ENCODE measurements at regions not wholly inside any gene's neighbourhood (a gene's known extent, or its start where the extent isn't known, plus 50 kb on each side); places are given as distances from the start of the nearest gene placed in this dataset.
"Not testable (repeated sequence)": the region's sequence is repeated elsewhere in the genome, so short reads cannot be mapped to it uniquely, and the experiment has no call there.

DNA sequence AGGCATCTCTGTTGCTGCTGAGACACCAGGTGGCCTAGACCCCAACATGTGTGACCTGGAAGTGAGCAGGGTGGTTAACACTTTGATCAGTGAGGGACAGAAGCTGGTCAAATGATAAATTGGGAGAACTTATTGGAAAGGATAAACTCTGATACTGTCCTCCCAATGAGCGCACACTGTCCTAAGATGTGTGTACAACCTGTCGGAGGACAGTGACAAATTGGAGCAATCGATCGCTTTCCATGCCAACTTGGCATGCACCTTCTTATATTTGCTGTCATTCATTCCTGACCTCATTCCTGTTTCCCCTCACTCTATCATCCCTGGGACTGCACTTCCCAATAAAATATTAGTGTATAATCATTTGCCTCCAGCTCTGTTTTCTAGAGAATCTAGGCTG, 198.7 kb upstream of the PROK2 start:
- Histone ChIP-seq H3K4me1 (ENCODE audit: control insufficient read depth in 1 of 2, insufficient read depth in 2 of 2, low read length in 2 of 2) (peaks cover 20 to 23% of the 10 kb centered on the region in 2 donors), H3K79me2 (ENCODE audit: insufficient read depth, low read length) (no peaks in the 10 kb centered on the region), H3K27me3 (ENCODE audit: control insufficient read depth in 2 of 2, insufficient read depth in 2 of 2, low read length in 2 of 2) (peaks cover 0 to 3% of the 10 kb centered on the region in 2 donors), H4K20me1 (ENCODE audit: insufficient read depth, low read length) (no peaks in the 10 kb centered on the region), H3K27ac (ENCODE audit: low read depth in 1 of 2, low read length in 2 of 2) (no peak overlapping the region), H3K4me3 (replicated peaks in 1 of 3; ENCODE audit: low read depth in 2 of 3, low read length in 3 of 3) (no peak overlapping the region), H3K4me2 (replicated peaks; ENCODE audit: extremely low read depth, low read length, poor library complexity, severe bottlenecking) (no peak overlapping the region), H2AFZ (ENCODE audit: insufficient read depth, low read depth, low read length, poor library complexity, severe bottlenecking) (no peak overlapping the region), H3K9me3 (replicated peaks in 1 of 2; ENCODE audit: control insufficient read depth in 1 of 2, insufficient read depth in 1 of 2, low read length in 2 of 2) (no peaks in the 10 kb centered on the region), H3K9ac (ENCODE audit: insufficient read depth, low read length, poor library complexity, severe bottlenecking) (no peak overlapping the region), H3K36me3 (replicated peaks in 1 of 2; ENCODE audit: control insufficient read depth in 1 of 2, insufficient read depth in 2 of 2, low read length in 2 of 2) (no peaks in the 10 kb centered on the region)
- intact Hi-C loops (cut with micrococcal nuclease), result loop anchor here in 1 of 2 donors (5.0 kb wide), 1 partner anchor 49 kb away; no protein-coding TSS in a partner anchor
- TF ChIP-seq, protein P1, sequence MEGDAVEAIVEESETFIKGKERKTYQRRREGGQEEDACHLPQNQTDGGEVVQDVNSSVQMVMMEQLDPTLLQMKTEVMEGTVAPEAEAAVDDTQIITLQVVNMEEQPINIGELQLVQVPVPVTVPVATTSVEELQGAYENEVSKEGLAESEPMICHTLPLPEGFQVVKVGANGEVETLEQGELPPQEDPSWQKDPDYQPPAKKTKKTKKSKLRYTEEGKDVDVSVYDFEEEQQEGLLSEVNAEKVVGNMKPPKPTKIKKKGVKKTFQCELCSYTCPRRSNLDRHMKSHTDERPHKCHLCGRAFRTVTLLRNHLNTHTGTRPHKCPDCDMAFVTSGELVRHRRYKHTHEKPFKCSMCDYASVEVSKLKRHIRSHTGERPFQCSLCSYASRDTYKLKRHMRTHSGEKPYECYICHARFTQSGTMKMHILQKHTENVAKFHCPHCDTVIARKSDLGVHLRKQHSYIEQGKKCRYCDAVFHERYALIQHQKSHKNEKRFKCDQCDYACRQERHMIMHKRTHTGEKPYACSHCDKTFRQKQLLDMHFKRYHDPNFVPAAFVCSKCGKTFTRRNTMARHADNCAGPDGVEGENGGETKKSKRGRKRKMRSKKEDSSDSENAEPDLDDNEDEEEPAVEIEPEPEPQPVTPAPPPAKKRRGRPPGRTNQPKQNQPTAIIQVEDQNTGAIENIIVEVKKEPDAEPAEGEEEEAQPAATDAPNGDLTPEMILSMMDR (IDR thresholded peaks at IDR 0.05), result no peak
- DNase-seq, result no peak
- Mint-ChIP-seq H3K27ac (peak overlapping the region; percentile 1 to 90 (median 64)), H3K9me3 (peaks cover 0 to 4% (median 0%) of the 10 kb centered on the region in 7 donors), H3K4me1 (peaks cover 47% of the 10 kb centered on the region), H3K36me3 (peaks cover 0 to 7% of the 10 kb centered on the region in 2 donors), H3K4me3 (no peak overlapping the region), H3K27me3 (ENCODE audit: low read depth in 3 of 3) (peaks cover 9 to 18% (median 11%) of the 10 kb centered on the region in 3 donors)
- WGBS (ENCODE audit: insufficient coverage), result no CpG with 5 or more reads among the region's 4 CpGs

DNA sequence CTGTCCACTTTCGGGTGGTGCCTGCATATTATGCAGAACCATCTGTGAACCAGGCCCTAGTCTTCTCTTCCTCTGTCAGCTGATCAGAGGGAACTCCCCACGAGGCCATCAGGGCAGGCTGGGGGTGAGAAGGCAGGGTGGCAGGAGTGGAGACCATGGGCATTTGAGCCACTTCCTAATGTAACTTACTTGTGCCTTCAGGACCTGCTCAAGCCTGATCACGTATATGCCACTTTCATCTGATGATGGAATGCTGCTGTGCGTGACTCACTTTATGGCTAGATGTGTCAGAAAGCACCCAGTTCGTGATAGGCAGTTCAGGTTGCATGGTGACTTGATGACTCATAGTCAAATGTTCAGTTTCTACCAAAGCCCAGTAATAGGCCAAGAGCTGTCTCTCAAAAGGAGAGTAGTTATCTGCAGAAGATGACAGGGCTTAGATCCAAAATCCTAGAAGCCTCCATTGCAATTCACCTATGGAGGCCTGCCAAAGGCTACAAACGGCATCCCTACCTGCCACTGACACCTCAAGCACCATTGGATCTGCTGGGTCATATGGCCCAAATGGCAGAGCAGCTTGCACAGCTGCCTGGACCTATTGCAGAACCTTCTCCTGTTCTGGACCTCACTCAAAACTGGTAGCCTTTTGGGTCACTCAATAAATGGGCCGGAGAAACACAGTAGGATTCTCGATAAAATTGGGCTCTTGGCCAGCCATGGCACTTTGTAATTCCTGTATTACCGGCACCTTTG, 197.7 kb upstream of the PROK2 start:
- not testable (repeated sequence) for H3K36me3 Mint-ChIP-seq; H3K36me3 ChIP-seq (replicated peaks in 1 of 2; ENCODE audit: control insufficient read depth in 1 of 2, insufficient read depth in 2 of 2, low read length in 2 of 2); H4K20me1 ChIP-seq (ENCODE audit: insufficient read depth, low read length); H3K9me3 ChIP-seq (replicated peaks in 1 of 2; ENCODE audit: control insufficient read depth in 1 of 2, insufficient read depth in 1 of 2, low read length in 2 of 2); H3K27me3 ChIP-seq (ENCODE audit: control insufficient read depth in 2 of 2, insufficient read depth in 2 of 2, low read length in 2 of 2); H2AFZ ChIP-seq (ENCODE audit: insufficient read depth, low read depth, low read length, poor library complexity, severe bottlenecking); H3K4me3 ChIP-seq (replicated peaks in 1 of 3; ENCODE audit: low read depth in 2 of 3, low read length in 3 of 3); H3K79me2 ChIP-seq (ENCODE audit: insufficient read depth, low read length); H3K4me2 ChIP-seq (replicated peaks; ENCODE audit: extremely low read depth, low read length, poor library complexity, severe bottlenecking); H3K9me3 Mint-ChIP-seq; H3K9ac ChIP-seq (ENCODE audit: insufficient read depth, low read length, poor library complexity, severe bottlenecking)
- H3K27ac Mint-ChIP-seq, result peak overlapping the region; percentile 68 to 93 (median 85)
- peak overlapping the region in 1 of 2 donors; percentile 33 for H3K4me3 Mint-ChIP-seq
- peak overlapping the region; percentile 36 to 52 for H3K27ac ChIP-seq (ENCODE audit: low read depth in 1 of 2, low read length in 2 of 2)
- peak; percentile 89 to 98 (median 90) for DNase-seq
- 68% methylated on average over 5 of the region's 9 CpGs for WGBS (ENCODE audit: insufficient coverage)
- peaks cover 37% of the 10 kb centered on the region for H3K4me1 Mint-ChIP-seq
- intact Hi-C loops (cut with micrococcal nuclease), result loop anchor here in 1 of 2 donors (5.0 kb wide), 1 partner anchor 50 kb away; no protein-coding TSS in a partner anchor
- H3K27me3 Mint-ChIP-seq (ENCODE audit: low read depth in 3 of 3), result peaks cover 10 to 18% (median 11%) of the 10 kb centered on the region in 3 donors
- H3K4me1 ChIP-seq (ENCODE audit: control insufficient read depth in 1 of 2, insufficient read depth in 2 of 2, low read length in 2 of 2), result peaks cover 12 to 14% of the 10 kb centered on the region in 2 donors
